Activated CD4-positive, alpha-beta T cell treated with anti-CD3 and anti-CD28 coated beads for 48 hours (primary cell): ENCODE measurements at regions not wholly inside any gene's neighbourhood (a gene's known extent, or its start where the extent isn't known, plus 50 kb on each side); places are given as distances from the start of the nearest gene placed in this dataset.

Experiments used
- DNase-seq: peaks from one replicate; pipeline ENCODE4 v3.0.0-alpha.2; 2020

GRCh38 chr4:54359919-54360650 lies 131.0 kb downstream of the PDGFRA start:
- DNase-seq = no peak

- DNase-seq = no peak
Observed at GRCh38 chr4:54363037-54363436, 133.9 kb downstream of the PDGFRA start.

GRCh38 chr4:54365691-54366090 lies 136.6 kb downstream of the PDGFRA start:
- DNase-seq = no peak

GRCh38 chr4:54367059-54367458 lies 138.0 kb downstream of the PDGFRA start:
- DNase-seq = no peak

GRCh38 chr4:54368281-54369265 lies 139.5 kb downstream of the PDGFRA start:
- no peak for DNase-seq

- no peak for DNase-seq
Observed at GRCh38 chr4:54371173-54371572, 142.1 kb downstream of the PDGFRA start.

- no peak for DNase-seq
Observed at GRCh38 chr4:54372951-54373350, 143.9 kb downstream of the PDGFRA start.

GRCh38 chr4:54373718-54374210 lies 144.7 kb downstream of the PDGFRA start:
- no peak for DNase-seq

- DNase-seq = no peak
Observed at GRCh38 chr4:54378461-54378860, 149.4 kb downstream of the PDGFRA start.

- no peak for DNase-seq
Observed at GRCh38 chr4:54384152-54384551, 155.1 kb downstream of the PDGFRA start.

GRCh38 chr4:54384563-54384962 lies 155.5 kb downstream of the PDGFRA start:
- DNase-seq = peak; percentile 9

GRCh38 chr4:54386042-54386669 lies 157.1 kb downstream of the PDGFRA start:
- no peak for DNase-seq

GRCh38 chr4:54386693-54387092 lies 157.6 kb downstream of the PDGFRA start:
- no peak for DNase-seq

- DNase-seq = no peak
Observed at GRCh38 chr4:54390670-54391069, 161.6 kb downstream of the PDGFRA start.

- no peak for DNase-seq
Observed at GRCh38 chr4:54391104-54391503, 162.0 kb downstream of the PDGFRA start.

- DNase-seq = no peak
Observed at GRCh38 chr4:54392479-54392878, 163.4 kb downstream of the PDGFRA start.

GRCh38 chr4:54393243-54393642 lies 164.2 kb downstream of the PDGFRA start:
- no peak for DNase-seq

- no peak for DNase-seq
Observed at GRCh38 chr4:54395013-54395527, 166.0 kb downstream of the PDGFRA start.

GRCh38 chr4:54400188-54400587 lies 171.1 kb downstream of the PDGFRA start:
- no peak for DNase-seq

GRCh38 chr4:54400802-54401201 lies 171.7 kb downstream of the PDGFRA start:
- no peak for DNase-seq

- no peak for DNase-seq
Observed at GRCh38 chr4:54402880-54403480, 173.9 kb downstream of the PDGFRA start.

GRCh38 chr4:54403700-54404453 lies 174.8 kb downstream of the PDGFRA start:
- no peak for DNase-seq
